HepG2 (cell line): ENCODE measurements at regions not wholly inside any gene's neighbourhood (a gene's known extent, or its start where the extent isn't known, plus 50 kb on each side); places are given as distances from the start of the nearest gene placed in this dataset.
A peak's percentile ranks its signal among the peaks of the same experiment; 100 is the strongest.

ENCODE experiments used
- ATAC-seq: fragments of 200-7000 bp; cut with Tn5 transposase; 3 replicates; pipeline ENCODE4 v1.9.1; 2020; ENCODE audit warnings: mild to moderate bottlenecking, moderate library complexity
- BruUV-seq: library from RNA; stranded (reverse); fragments of 400-500 nt; replicated peaks from 2 replicates; lab custom pipeline; 2021; lab: Mats Ljungman, UMichigan
- CTCF ChIA-PET: fragments of 300-600 bp; formaldehyde crosslinking; extraction: SDS; loops from one replicate; lab custom pipeline; 2021; ENCODE audit warnings: low total read pairs, inconsistent platforms, low intra/inter-chr PET ratio; lab: Yijun Ruan, JAX
- POLR2A ChIA-PET: fragments of 350-600 bp; sonication (Branson Sonifier 250); formaldehyde crosslinking; loops from one replicate; lab custom pipeline; 2020; ENCODE audit warnings: antibody characterized with exemption, inconsistent platforms; lab: Yijun Ruan, JAX
- DNase-seq: peaks from one replicate; pipeline ENCODE4 v3.0.0-alpha.2; 2015; ENCODE audit warnings: low spot score
- FAIRE-seq: peaks from 3 replicates; lab custom pipeline; 2011; peaks lifted over from hg19 to GRCh38; lab: Jason Lieb, UNC
- H2AFZ ChIP-seq: one replicate; pipeline ENCODE4 v1.6.1; 2011; ENCODE audit warnings: low read length, inconsistent platforms
- H3K27ac ChIP-seq: fragments of 300-600 bp; 3 replicates; pipeline ENCODE4 v1.8.0; 2011; ENCODE audit warnings: mixed run types, mild to moderate bottlenecking, mixed read lengths, low read length, inconsistent platforms; ENCODE audit not compliant: insufficient read depth; ENCODE audit errors: extremely low read length
- H3K27me3 ChIP-seq, 2 experiments: fragments of 200-600 bp in 1 of 2; 2 replicates in 1 of 2; 3 replicates in 1 of 2; pipeline versions ENCODE4 v1.6.0 to v1.8.0; 2011; ENCODE audit warnings: low read length in 2 of 2, mild to moderate bottlenecking in 2 of 2, moderate library complexity in 2 of 2, inconsistent platforms in 1 of 2; ENCODE audit not compliant: insufficient read depth in 2 of 2, control insufficient read depth in 1 of 2
- H3K36me3 ChIP-seq, 2 experiments: fragments of 200-600 bp in 1 of 2; replicated peaks in 1 of 2; 2 replicates in 1 of 2; 3 replicates in 1 of 2; pipeline versions ENCODE4 v1.5.1 to v1.8.0; 2011; ENCODE audit warnings: low read length in 2 of 2, inconsistent platforms in 1 of 2; ENCODE audit not compliant: insufficient read depth in 2 of 2, control insufficient read depth in 1 of 2
- H3K4me1 ChIP-seq: 2 replicates; pipeline ENCODE4 v1.5.1; 2012; ENCODE audit warnings: low read length, inconsistent platforms; ENCODE audit not compliant: insufficient read depth
- H3K4me2 ChIP-seq: 2 replicates; pipeline ENCODE4 v1.6.0; 2011; ENCODE audit warnings: low read depth, low read length, inconsistent platforms
- H3K4me3 ChIP-seq, 3 experiments: fragments of 200-600 bp in 1 of 3; sonication (generic), shearing (Covaris generic) in 1 of 3; replicated peaks in 1 of 3; 2 replicates each; pipeline ENCODE4 v1.5.1; 2011 to 2016; ENCODE audit warnings: low read length in 3 of 3, inconsistent platforms in 2 of 3, low read depth in 2 of 3, mild to moderate bottlenecking in 2 of 3, control low read depth in 1 of 3, mixed read lengths in 1 of 3; ENCODE audit not compliant: insufficient read depth in 1 of 3
- H3K79me2 ChIP-seq: one replicate; pipeline ENCODE4 v1.6.1; 2011; ENCODE audit warnings: low read length, inconsistent platforms; ENCODE audit not compliant: insufficient read depth
- H3K9ac ChIP-seq: 2 replicates; pipeline ENCODE4 v1.6.0; 2011; ENCODE audit warnings: mild to moderate bottlenecking, low read depth, low read length, inconsistent platforms; ENCODE audit not compliant: insufficient read depth
- H3K9me3 ChIP-seq: 2 replicates; pipeline ENCODE4 v1.5.1; 2012; ENCODE audit warnings: mild to moderate bottlenecking, low read length
- H4K20me1 ChIP-seq: 2 replicates; pipeline ENCODE4 v1.6.0; 2011; ENCODE audit warnings: inconsistent platforms, mild to moderate bottlenecking, low read length, moderate library complexity; ENCODE audit not compliant: insufficient read depth
- ARNT ChIP-seq: fragments of 450-650 bp; IDR thresholded peaks from 2 replicates; pipeline ENCODE4 v1.6.1; 2017
- MAFF ChIP-seq: IDR thresholded peaks from 2 replicates; pipeline ENCODE4 v1.6.1; 2011; ENCODE audit warnings: low read depth, low read length, improper control_type of control experiment
- MAFK ChIP-seq, 2 experiments: IDR thresholded peaks in 1 of 2; conservative IDR thresholded peaks in 1 of 2; 2 replicates each; pipeline ENCODE4 v1.6.1; 2011; ENCODE audit warnings: improper control_type of control experiment in 2 of 2, low read length in 2 of 2
- MATR3 ChIP-seq: sonication (generic); formaldehyde crosslinking; IDR thresholded peaks from 2 replicates; pipeline ENCODE4 v1.4.0; 2020; ENCODE audit warnings: missing genetic modification reagents
- NCOA1 ChIP-seq: sonication (generic); formaldehyde crosslinking; IDR thresholded peaks from 2 replicates; pipeline ENCODE4 v1.9.0; 2021; ENCODE audit warnings: missing genetic modification reagents
- ZMYM4 ChIP-seq: sonication (generic); formaldehyde crosslinking; IDR thresholded peaks from 2 replicates; pipeline ENCODE4 v1.8.1; 2023; ENCODE audit warnings: mild to moderate bottlenecking, missing genetic modification reagents
- ZNF17 ChIP-seq: sonication (generic); formaldehyde crosslinking; IDR thresholded peaks from 2 replicates; pipeline ENCODE4 v1.5.0; 2020; ENCODE audit warnings: mild to moderate bottlenecking, missing genetic modification reagents
- ZNF670 ChIP-seq: sonication (generic); formaldehyde crosslinking; IDR thresholded peaks from 2 replicates; pipeline ENCODE4 v1.8.0; 2022; ENCODE audit warnings: mild to moderate bottlenecking, missing genetic modification reagents, borderline replicate concordance
- WGBS: methylation state at CpG from one replicate; pipeline ENCODE4 v1.1.6; 2017; ENCODE audit warnings: low lambda C conversion rate; 5-methylcytosine and 5-hydroxymethylcytosine counted together
- in situ Hi-C: cut with HindIII; loops from 2 replicates; pipeline ENCODE4 v1.10.0; 2017; ENCODE audit warnings: low pct_unique_long_range_greater_than_20kb; ENCODE audit not compliant: extremely low pct_ligation_motif_present
- intact Hi-C: fragments of 100-400 bp; cut with micrococcal nuclease; formaldehyde crosslinking; loops from one replicate; pipeline ENCODE4 v1.10.0; 2022; ENCODE audit not compliant: unreplicated experiment
- TF ChIP-seq, protein P1 (sequence below): sonication (generic); formaldehyde crosslinking; IDR thresholded peaks from 2 replicates; pipeline ENCODE4 v1.9.0; 2021; ENCODE audit warnings: missing genetic modification reagents, borderline replicate concordance

DNA sequence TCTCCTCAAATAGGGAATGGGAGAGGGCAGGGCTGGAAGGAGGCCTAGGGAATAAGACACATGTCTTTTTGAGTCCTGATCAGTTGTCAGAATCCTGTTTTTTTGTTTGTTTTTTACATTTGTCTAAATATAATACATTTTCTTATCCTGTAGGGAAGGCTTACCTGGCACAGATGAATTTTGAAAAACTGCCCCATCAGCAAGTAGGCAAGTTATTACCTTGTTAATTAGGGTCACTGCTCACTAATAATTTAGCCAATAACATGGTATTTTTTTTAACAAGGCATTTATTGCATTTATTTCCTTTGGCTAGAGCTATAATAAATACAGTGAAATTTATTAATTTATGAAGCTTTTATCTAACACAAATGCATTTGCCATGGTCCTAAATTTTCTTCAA lies 423.2 kb upstream of the ONECUT1 start:
- Histone ChIP-seq H3K4me2 (no peak overlapping the region), H3K36me3 (no peaks in the 10 kb centered on the region), H3K27ac (no peak overlapping the region), H3K4me3 (no peak overlapping the region), H3K79me2 (no peaks in the 10 kb centered on the region), H4K20me1 (no peaks in the 10 kb centered on the region), H3K9ac (no peak overlapping the region), H3K4me1 (peaks cover 31% of the 10 kb centered on the region), H2AFZ (no peak overlapping the region), H3K27me3 (no peaks in the 10 kb centered on the region), H3K9me3 (no peaks in the 10 kb centered on the region)
- in situ Hi-C loops (no loop called here), intact Hi-C loops (no loop called here)
- CTCF ChIA-PET: no interaction called here
- ATAC-seq (no peak), DNase-seq (no peak), FAIRE-seq (no peak)
- BruUV-seq: no TSS peak
- POLR2A ChIA-PET: no interaction called here
- TF ChIP-seq MATR3 (CRISPR knock-in tag) (no peak), ARNT (no peak), ZNF17 (CRISPR knock-in tag) (no peak), MAFF (0 out of 2 replicates have a peak, but pooled peaks have one; percentile 23), NCOA1 (no peak), MAFK (conservative IDR thresholded peaks at IDR 0.05 in 1 of 2, IDR thresholded peaks at IDR 0.05 in 1 of 2; ENCODE audit: low read length in 2 of 2) (peak; percentile 62 to 69; a peak in 3 of 4 replicates)
- TF ChIP-seq, protein P1, sequence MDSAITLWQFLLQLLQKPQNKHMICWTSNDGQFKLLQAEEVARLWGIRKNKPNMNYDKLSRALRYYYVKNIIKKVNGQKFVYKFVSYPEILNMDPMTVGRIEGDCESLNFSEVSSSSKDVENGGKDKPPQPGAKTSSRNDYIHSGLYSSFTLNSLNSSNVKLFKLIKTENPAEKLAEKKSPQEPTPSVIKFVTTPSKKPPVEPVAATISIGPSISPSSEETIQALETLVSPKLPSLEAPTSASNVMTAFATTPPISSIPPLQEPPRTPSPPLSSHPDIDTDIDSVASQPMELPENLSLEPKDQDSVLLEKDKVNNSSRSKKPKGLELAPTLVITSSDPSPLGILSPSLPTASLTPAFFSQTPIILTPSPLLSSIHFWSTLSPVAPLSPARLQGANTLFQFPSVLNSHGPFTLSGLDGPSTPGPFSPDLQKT (CRISPR knock-in tag): no peak

DNA sequence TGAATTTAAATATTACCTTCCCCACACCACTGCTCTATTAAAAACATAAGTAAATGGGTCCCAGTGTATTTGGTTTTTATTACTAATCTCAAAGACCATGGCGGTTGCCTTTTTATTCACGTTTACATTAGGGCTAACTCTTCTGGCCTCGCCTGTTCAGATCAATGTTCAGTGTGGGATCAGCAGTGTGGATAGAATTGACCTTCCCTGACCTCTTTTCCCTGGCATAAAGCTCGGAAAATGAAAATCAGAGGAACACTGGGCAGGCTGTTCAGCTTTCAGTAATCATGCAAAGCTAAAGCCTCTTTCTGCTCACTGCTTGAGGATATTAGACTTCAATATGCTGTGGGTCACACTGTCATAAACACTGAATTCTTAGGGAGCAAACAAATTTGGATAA lies 422.6 kb upstream of the ONECUT1 start:
- DNase-seq: no peak
- no peaks in the 10 kb centered on the region for H3K27me3 ChIP-seq
- peak overlapping the region; percentile 15 for H2AFZ ChIP-seq
- H3K4me2 ChIP-seq: no peak overlapping the region
- no TSS peak for BruUV-seq
- CTCF ChIA-PET: no interaction called here
- no peak for ATAC-seq
- TF ChIP-seq ZMYM4 (CRISPR knock-in tag): peak; percentile 31; the same call in 1 of the 2 replicates
- TF ChIP-seq ZNF670 (CRISPR knock-in tag): no peak
- POLR2A ChIA-PET: no interaction called here
- no peak overlapping the region for H3K4me3 ChIP-seq
- no peaks in the 10 kb centered on the region for H3K36me3 ChIP-seq
- H3K4me1 ChIP-seq: peaks cover 26% of the 10 kb centered on the region
- H3K79me2 ChIP-seq: no peaks in the 10 kb centered on the region
- no peak overlapping the region for H3K27ac ChIP-seq
- H3K9ac ChIP-seq: no peak overlapping the region
- intact Hi-C loops (no loop called here), in situ Hi-C loops (no loop called here)
- no peaks in the 10 kb centered on the region for H4K20me1 ChIP-seq
- H3K9me3 ChIP-seq: no peaks in the 10 kb centered on the region
- no peak for FAIRE-seq
- 27% methylated on average over 4 of the region's 4 CpGs for WGBS
